GM18909 (cell line): ENCODE measurements at regions not wholly inside any gene's neighbourhood (a gene's known extent, or its start where the extent isn't known, plus 50 kb on each side); places are given as distances from the start of the nearest gene placed in this dataset.

Experiments
- ATAC-seq: cut with Tn5 transposase; IDR thresholded peaks from one replicate; pipeline ENCODE4 v1.9.1; 2021; ENCODE audit warnings: mild to moderate bottlenecking; ENCODE audit not compliant: unreplicated experiment, poor library complexity

GRCh38 chr7:25815711-25816110, 336.3 kb upstream of the NFE2L3 start:
- no peak for ATAC-seq

- ATAC-seq, result no peak
Observed at GRCh38 chr7:25820432-25821040, 331.5 kb upstream of the NFE2L3 start.

- ATAC-seq, result no peak
Observed at GRCh38 chr7:25821225-25821624, 330.8 kb upstream of the NFE2L3 start.

GRCh38 chr7:25822823-25823222, 329.2 kb upstream of the NFE2L3 start:
- ATAC-seq, result no peak

- ATAC-seq, result no peak
Observed at GRCh38 chr7:25823571-25823970, 328.4 kb upstream of the NFE2L3 start.

- no peak for ATAC-seq
Observed at GRCh38 chr7:25828468-25828867, 323.5 kb upstream of the NFE2L3 start.

- no peak for ATAC-seq
Observed at GRCh38 chr7:25829663-25830062, 322.3 kb upstream of the NFE2L3 start.

- ATAC-seq, result no peak
Observed at GRCh38 chr7:25830215-25830614, 321.8 kb upstream of the NFE2L3 start.

GRCh38 chr7:25831062-25831691, 320.8 kb upstream of the NFE2L3 start:
- no peak for ATAC-seq

- no peak for ATAC-seq
Observed at GRCh38 chr7:25831831-25832411, 320.1 kb upstream of the NFE2L3 start.

- no peak for ATAC-seq
Observed at GRCh38 chr7:25832456-25832855, 319.5 kb upstream of the NFE2L3 start.

- no peak for ATAC-seq
Observed at GRCh38 chr7:25832929-25833328, 319.1 kb upstream of the NFE2L3 start.

- ATAC-seq, result no peak
Observed at GRCh38 chr7:25834050-25834449, 317.9 kb upstream of the NFE2L3 start.

- ATAC-seq, result no peak
Observed at GRCh38 chr7:25835197-25835596, 316.8 kb upstream of the NFE2L3 start.

GRCh38 chr7:25839084-25839769, 312.8 kb upstream of the NFE2L3 start:
- ATAC-seq, result no peak

GRCh38 chr7:25840209-25840792, 311.7 kb upstream of the NFE2L3 start:
- no peak for ATAC-seq

- ATAC-seq, result no peak
Observed at GRCh38 chr7:25841575-25841974, 310.4 kb upstream of the NFE2L3 start.

- ATAC-seq, result no peak
Observed at GRCh38 chr7:25842201-25842733, 309.7 kb upstream of the NFE2L3 start.

GRCh38 chr7:25843467-25843866, 308.5 kb upstream of the NFE2L3 start:
- no peak for ATAC-seq

GRCh38 chr7:25844102-25844870, 307.7 kb upstream of the NFE2L3 start:
- no peak for ATAC-seq
